WTC11 (cell line): ENCODE measurements at regions not wholly inside any gene's neighbourhood (a gene's known extent, or its start where the extent isn't known, plus 50 kb on each side); places are given as distances from the start of the nearest gene placed in this dataset.

Experiments used
- ATAC-seq: fragments of 200-7000 bp; cut with Tn5 transposase; 2 replicates; pipeline ENCODE4 v1.10.0; 2021; ENCODE audit warnings: mild to moderate bottlenecking, moderate library complexity
- CTCF ChIA-PET: fragments of 300-600 bp; sonication (Branson Sonifier 250); formaldehyde crosslinking; loops from one replicate; lab custom pipeline; 2021; ENCODE audit warnings: antibody characterized with exemption; lab: Charles Lee
- POLR2A ChIA-PET: fragments of 350-600 bp; sonication (Branson Sonifier 250); formaldehyde crosslinking; loops from one replicate; lab custom pipeline; 2021; ENCODE audit warnings: antibody characterized with exemption; lab: Charles Lee
- DNase-seq: peaks from one replicate; pipeline ENCODE4 v3.0.0; 2021; ENCODE audit warnings: low spot score
- H3K27ac Mint-ChIP-seq: 2 replicates; pipeline ENCODE4 v1.8.0; 2021; ENCODE audit warnings: mixed read lengths
- H3K27me3 Mint-ChIP-seq: 2 replicates; pipeline ENCODE4 v1.8.0; 2021; ENCODE audit warnings: low read depth, mild to moderate bottlenecking, moderate library complexity, mixed read lengths
- H3K36me3 Mint-ChIP-seq: 2 replicates; pipeline ENCODE4 v1.8.0; 2021; ENCODE audit warnings: mixed read lengths
- H3K4me1 Mint-ChIP-seq: 2 replicates; pipeline ENCODE4 v1.8.0; 2022; ENCODE audit warnings: mixed read lengths
- H3K4me3 Mint-ChIP-seq: 2 replicates; pipeline ENCODE4 v1.8.0; 2021; ENCODE audit warnings: mild to moderate bottlenecking, moderate library complexity, mixed read lengths
- H3K9me3 Mint-ChIP-seq: 2 replicates; pipeline ENCODE4 v1.8.0; 2021; ENCODE audit warnings: mixed read lengths
- AR ChIP-seq: fragments of 250-450 bp; sonication (Bioruptor Pico); IDR thresholded peaks from 2 replicates; pipeline ENCODE4 v1.9.0; 2021; ENCODE audit warnings: mild to moderate bottlenecking
- CDX4 ChIP-seq: fragments of 250-450 bp; sonication (Bioruptor Pico); IDR thresholded peaks from 2 replicates; pipeline ENCODE4 v1.9.0; 2021; ENCODE audit warnings: moderate library complexity, mild to moderate bottlenecking, inconsistent platforms, borderline replicate concordance
- ERG ChIP-seq: fragments of 250-450 bp; sonication (Bioruptor Pico); IDR thresholded peaks from 2 replicates; pipeline ENCODE4 v1.8.0; 2021; ENCODE audit warnings: mild to moderate bottlenecking
- MAX ChIP-seq: sonication (generic); formaldehyde crosslinking; IDR thresholded peaks from 2 replicates; pipeline ENCODE4 v1.8.0; 2022; ENCODE audit warnings: mild to moderate bottlenecking, missing genetic modification reagents
- NFE2L1 ChIP-seq: sonication (generic); formaldehyde crosslinking; IDR thresholded peaks from 2 replicates; pipeline ENCODE4 v1.8.1; 2023; ENCODE audit warnings: missing genetic modification reagents
- NFYB ChIP-seq: sonication (generic); formaldehyde crosslinking; conservative IDR thresholded peaks from 2 replicates; pipeline ENCODE4 v1.8.0; 2022; ENCODE audit warnings: low read depth, missing genetic modification reagents
- NR3C1 ChIP-seq: sonication (generic); formaldehyde crosslinking; conservative IDR thresholded peaks from 2 replicates; pipeline ENCODE4 v1.8.1; 2023; ENCODE audit warnings: low read depth, mild to moderate bottlenecking, missing genetic modification reagents
- PRDM15 ChIP-seq: sonication (generic); formaldehyde crosslinking; IDR thresholded peaks from 2 replicates; pipeline ENCODE4 v1.8.0; 2022; ENCODE audit warnings: missing genetic modification reagents
- RORB ChIP-seq: fragments of 250-450 bp; sonication (Bioruptor Pico); IDR thresholded peaks from 2 replicates; pipeline ENCODE4 v1.9.0; 2021; ENCODE audit warnings: mild to moderate bottlenecking
- STAT6 ChIP-seq: sonication (generic); formaldehyde crosslinking; conservative IDR thresholded peaks from 2 replicates; pipeline ENCODE4 v1.8.1; 2023; ENCODE audit warnings: mild to moderate bottlenecking, low read depth, missing genetic modification reagents, moderate library complexity
- TP53 ChIP-seq: sonication (generic); formaldehyde crosslinking; IDR thresholded peaks from 2 replicates; pipeline ENCODE4 v1.8.1; 2023; ENCODE audit warnings: mild to moderate bottlenecking, missing genetic modification reagents
- ZNF423 ChIP-seq: fragments of 250-450 bp; sonication (Bioruptor Pico); IDR thresholded peaks from 2 replicates; pipeline ENCODE4 v2.1.2; 2022; ENCODE audit warnings: mild to moderate bottlenecking, moderate library complexity
- ZSCAN18 ChIP-seq: fragments of 250-450 bp; sonication (Bioruptor Pico); IDR thresholded peaks from 2 replicates; pipeline ENCODE4 v2.1.2; 2022; ENCODE audit warnings: mild to moderate bottlenecking, moderate library complexity
- TF ChIP-seq, protein P1 (sequence below): sonication (generic); formaldehyde crosslinking; IDR thresholded peaks from 2 replicates; pipeline ENCODE4 v1.8.1; 2022; ENCODE audit warnings: missing genetic modification reagents, borderline replicate concordance

DNA sequence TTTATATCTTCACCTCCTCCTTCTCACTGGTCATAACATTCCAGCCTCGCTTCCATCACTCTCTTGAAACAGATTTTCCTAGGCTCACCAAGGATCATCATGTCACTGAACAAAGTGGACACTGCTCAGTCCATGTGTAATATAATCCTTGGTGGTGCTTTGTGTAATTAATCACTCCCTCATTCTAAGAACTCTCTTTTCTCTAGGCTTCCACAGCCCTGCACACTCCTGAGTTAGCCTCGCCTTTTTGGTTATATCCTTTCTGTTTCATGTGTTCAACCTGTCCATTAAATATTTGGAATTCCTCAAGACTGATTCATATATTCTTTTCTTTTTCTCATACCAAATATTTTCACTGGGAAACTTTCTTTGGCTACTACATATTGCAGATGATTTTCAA, 440.8 kb downstream of the PYDC2 start (continued):
- TF ChIP-seq, protein P1, sequence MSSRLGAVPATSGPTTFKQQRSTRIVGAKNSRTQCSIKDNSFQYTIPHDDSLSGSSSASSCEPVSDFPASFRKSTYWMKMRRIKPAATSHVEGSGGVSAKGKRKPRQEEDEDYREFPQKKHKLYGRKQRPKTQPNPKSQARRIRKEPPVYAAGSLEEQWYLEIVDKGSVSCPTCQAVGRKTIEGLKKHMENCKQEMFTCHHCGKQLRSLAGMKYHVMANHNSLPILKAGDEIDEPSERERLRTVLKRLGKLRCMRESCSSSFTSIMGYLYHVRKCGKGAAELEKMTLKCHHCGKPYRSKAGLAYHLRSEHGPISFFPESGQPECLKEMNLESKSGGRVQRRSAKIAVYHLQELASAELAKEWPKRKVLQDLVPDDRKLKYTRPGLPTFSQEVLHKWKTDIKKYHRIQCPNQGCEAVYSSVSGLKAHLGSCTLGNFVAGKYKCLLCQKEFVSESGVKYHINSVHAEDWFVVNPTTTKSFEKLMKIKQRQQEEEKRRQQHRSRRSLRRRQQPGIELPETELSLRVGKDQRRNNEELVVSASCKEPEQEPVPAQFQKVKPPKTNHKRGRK (CRISPR knock-in tag), result no peak
- TF ChIP-seq PRDM15 (CRISPR knock-in tag) (no peak), NFE2L1 (CRISPR knock-in tag) (no peak)

DNA sequence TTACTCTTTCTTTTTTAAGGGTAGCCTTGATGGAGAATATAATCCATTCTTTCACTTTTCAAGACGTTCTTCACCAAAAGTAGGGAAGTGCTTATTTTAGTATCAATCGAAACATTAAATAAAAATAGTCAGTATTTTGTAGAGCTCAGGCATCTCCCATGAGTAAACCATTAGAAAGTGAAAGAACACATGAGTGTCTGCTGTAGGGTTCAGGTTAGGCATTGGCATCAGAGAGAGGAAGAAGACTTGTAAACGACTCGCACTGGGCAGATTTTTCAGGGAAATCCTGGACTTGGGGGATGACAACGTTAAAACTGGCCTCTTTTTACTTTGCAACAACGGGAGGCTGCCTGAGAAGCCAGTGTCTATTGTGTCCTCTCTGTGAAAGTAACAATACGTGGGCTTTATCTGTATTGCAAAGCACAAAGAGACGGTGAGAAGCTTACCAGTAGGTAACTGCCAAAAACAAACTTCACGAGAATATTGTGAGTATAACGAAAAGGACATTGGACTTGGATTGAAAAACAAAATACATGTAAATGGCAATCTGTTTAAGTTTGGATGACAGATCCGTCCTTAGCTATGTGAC, 451.7 kb downstream of the PYDC2 start:
- Mint-ChIP-seq H3K4me3 (no peak overlapping the region), H3K4me1 (no peaks in the 10 kb centered on the region), H3K36me3 (peaks cover 40% of the 10 kb centered on the region), H3K27me3 (no peaks in the 10 kb centered on the region), H3K27ac (no peak overlapping the region)
- ChIA-PET POLR2A (no interaction called here), CTCF (no interaction called here)
- DNase-seq, result no peak
- TF ChIP-seq MAX (no peak), ZNF423 (CRISPR knock-in tag) (no peak), NFYB (CRISPR knock-in tag) (no peak)
- TF ChIP-seq, all 79 proteins: peak for 0
- H3K9me3 Mint-ChIP-seq, result peaks cover 21% of the 10 kb centered on the region
- no peak for ATAC-seq

DNA sequence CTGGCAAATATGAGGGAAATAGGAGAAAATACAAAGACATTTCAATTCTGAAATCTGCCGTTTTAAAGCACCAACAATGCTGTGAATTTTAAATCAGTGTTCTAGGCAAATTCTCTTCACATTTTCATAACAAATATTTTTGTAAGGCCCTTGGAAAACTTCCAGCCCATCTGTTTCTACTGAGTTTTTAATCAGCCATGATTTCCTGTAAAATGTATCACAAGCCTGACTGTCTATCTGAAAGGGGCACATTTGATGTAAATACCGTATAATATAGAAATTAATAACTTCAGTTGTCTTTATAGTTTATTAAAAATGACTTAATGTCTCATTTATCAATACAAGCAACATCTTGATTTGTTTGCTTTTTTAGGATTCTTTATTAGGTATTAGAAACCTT, 454.7 kb downstream of the PYDC2 start:
- POLR2A ChIA-PET, result no interaction called here
- Mint-ChIP-seq H3K36me3 (peaks cover 43% of the 10 kb centered on the region), H3K27me3 (no peaks in the 10 kb centered on the region), H3K4me3 (no peak overlapping the region), H3K4me1 (no peaks in the 10 kb centered on the region), H3K27ac (no peak overlapping the region), H3K9me3 (peaks cover 21% of the 10 kb centered on the region)
- ATAC-seq, result no peak
- TF ChIP-seq RORB (CRISPR knock-in tag), result no peak
- TF ChIP-seq NFE2L1 (CRISPR knock-in tag), result no peak
- DNase-seq, result no peak
- CTCF ChIA-PET, result no interaction called here

GRCh38 chr3:191919491-191920026, 458.6 kb downstream of the PYDC2 start:
- peaks cover 19% of the 10 kb centered on the region for H3K36me3 Mint-ChIP-seq
- ChIA-PET CTCF (no interaction called here), POLR2A (no interaction called here)
- DNase-seq, result no peak
- no peak overlapping the region for H3K27ac Mint-ChIP-seq
- no peak for ATAC-seq
- no peak overlapping the region for H3K4me3 Mint-ChIP-seq
- no peaks in the 10 kb centered on the region for H3K27me3 Mint-ChIP-seq
- H3K4me1 Mint-ChIP-seq, result peaks cover 11% of the 10 kb centered on the region
- peaks cover 1% of the 10 kb centered on the region for H3K9me3 Mint-ChIP-seq
- TF ChIP-seq CDX4 (CRISPR knock-in tag) (no peak), STAT6 (CRISPR knock-in tag) (no peak), ERG (CRISPR knock-in tag) (no peak), NR3C1 (CRISPR knock-in tag) (no peak), AR (CRISPR knock-in tag) (no peak), TP53 (CRISPR knock-in tag) (no peak), ZSCAN18 (CRISPR knock-in tag) (no peak), NFE2L1 (CRISPR knock-in tag) (no peak)
